ENCODE measurements at regions not wholly inside any gene's neighbourhood (a gene's known extent, or its start where the extent isn't known, plus 50 kb on each side); places are given as distances from the start of the nearest gene placed in this dataset.

DNA sequence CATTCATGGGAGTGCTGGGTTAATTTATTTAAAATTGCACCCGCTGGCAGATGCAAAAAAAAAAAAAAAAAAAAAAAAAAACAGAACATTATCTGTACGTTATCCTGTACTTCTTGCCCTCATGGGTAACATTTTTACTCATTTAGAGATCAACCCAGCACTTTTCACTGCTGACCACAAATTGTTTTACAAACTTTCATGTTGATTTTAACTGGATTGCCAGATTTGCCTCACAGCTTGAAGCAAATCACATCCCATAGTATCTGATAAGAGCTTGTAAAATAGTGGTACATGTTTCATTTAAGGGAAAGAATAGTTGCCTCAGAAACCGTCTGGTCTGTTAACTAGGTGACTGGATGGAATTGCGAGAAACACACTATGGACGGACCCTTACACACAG, 640.8 kb downstream of the TRIML1 start:
- POLR2A ChIA-PET = interaction anchor here (0.7 kb wide), 1 partner anchor 303 kb away, joined by 5 read pairs; no protein-coding TSS in a partner anchor
- CTCF ChIA-PET = interaction anchor here (0.6 to 1.4 kb wide), 5 partner anchors 16 to 432 kb away, joined by 3 to 4 read pairs (median 3); no protein-coding TSS in a partner anchor
- no peaks in the 10 kb centered on the region for H3K36me3 ChIP-seq (ENCODE audit: control insufficient read depth in 2 of 2, insufficient read depth in 1 of 2, low read length in 2 of 2)
- H3K4me3 ChIP-seq (ENCODE audit: low read depth, low read length) = no peak overlapping the region
- H3K27ac ChIP-seq (ENCODE audit: extremely low read depth, low read depth, low read length) = no peak overlapping the region
- H3K4me1 ChIP-seq (ENCODE audit: control insufficient read depth, insufficient read depth, low read length) = peaks cover 19% of the 10 kb centered on the region
- TF ChIP-seq, protein P1, sequence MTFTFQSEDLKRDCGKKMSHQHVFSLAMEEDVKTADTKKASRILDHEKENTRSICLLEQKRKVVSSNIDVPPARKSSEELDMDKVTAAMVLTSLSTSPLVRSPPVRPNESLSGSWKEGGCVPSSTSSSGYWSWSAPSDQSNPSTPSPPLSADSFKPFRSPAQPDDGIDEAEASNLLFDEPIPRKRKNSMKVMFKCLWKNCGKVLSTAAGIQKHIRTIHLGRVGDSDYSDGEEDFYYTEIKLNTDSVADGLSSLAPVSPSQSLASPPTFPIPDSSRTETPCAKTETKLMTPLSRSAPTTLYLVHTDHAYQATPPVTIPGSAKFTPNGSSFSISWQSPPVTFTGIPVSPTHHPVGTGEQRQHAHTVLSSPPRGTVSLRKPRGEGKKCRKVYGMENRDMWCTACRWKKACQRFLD (tag by site-specific recombination; IDR thresholded peaks at IDR 0.05) = no peak
- TF ChIP-seq KLF1 (tag by site-specific recombination; IDR thresholded peaks at IDR 0.05) (no peak), ZNF785 (tag by site-specific recombination; IDR thresholded peaks at IDR 0.05) (no peak), HOXD13 (CRISPR knock-in tag; IDR thresholded peaks at IDR 0.05; ENCODE audit: borderline replicate concordance) (peak; percentile 63; the same call in 1 of the 2 replicates), TCF7L2 (IDR thresholded peaks at IDR 0.05; ENCODE audit: borderline replicate concordance, low read depth, low read length) (peak; percentile 93)
- TF ChIP-seq, protein P2, sequence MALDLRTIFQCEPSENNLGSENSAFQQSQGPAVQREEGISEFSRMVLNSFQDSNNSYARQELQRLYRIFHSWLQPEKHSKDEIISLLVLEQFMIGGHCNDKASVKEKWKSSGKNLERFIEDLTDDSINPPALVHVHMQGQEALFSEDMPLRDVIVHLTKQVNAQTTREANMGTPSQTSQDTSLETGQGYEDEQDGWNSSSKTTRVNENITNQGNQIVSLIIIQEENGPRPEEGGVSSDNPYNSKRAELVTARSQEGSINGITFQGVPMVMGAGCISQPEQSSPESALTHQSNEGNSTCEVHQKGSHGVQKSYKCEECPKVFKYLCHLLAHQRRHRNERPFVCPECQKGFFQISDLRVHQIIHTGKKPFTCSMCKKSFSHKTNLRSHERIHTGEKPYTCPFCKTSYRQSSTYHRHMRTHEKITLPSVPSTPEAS (tag by site-specific recombination; IDR thresholded peaks at IDR 0.05) = no peak
- no peaks in the 10 kb centered on the region for H3K9me3 ChIP-seq (ENCODE audit: control insufficient read depth, insufficient read depth, low read depth, low read length)

DNA sequence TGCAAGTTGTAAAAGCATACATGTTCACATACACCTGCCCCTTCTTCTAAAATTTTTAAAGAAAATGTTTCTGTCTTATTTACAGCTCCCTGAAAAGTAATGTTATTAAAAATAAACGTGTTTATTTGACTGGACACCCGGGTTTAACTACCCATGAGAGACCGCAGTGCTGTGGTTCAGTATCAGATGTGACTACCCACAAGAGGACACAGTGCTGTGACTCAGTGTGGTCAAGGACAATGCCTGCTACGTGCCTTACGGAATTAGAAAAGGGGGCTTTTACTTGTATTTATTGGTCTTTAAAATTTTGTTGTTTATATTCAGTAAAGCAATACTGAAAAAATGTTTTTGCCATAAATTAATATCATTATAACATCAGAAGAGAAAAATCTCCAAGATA, 641.4 kb downstream of the TRIML1 start:
- no peaks in the 10 kb centered on the region for H3K9me3 ChIP-seq (ENCODE audit: control insufficient read depth, insufficient read depth, low read depth, low read length)
- TF ChIP-seq, protein P3, sequence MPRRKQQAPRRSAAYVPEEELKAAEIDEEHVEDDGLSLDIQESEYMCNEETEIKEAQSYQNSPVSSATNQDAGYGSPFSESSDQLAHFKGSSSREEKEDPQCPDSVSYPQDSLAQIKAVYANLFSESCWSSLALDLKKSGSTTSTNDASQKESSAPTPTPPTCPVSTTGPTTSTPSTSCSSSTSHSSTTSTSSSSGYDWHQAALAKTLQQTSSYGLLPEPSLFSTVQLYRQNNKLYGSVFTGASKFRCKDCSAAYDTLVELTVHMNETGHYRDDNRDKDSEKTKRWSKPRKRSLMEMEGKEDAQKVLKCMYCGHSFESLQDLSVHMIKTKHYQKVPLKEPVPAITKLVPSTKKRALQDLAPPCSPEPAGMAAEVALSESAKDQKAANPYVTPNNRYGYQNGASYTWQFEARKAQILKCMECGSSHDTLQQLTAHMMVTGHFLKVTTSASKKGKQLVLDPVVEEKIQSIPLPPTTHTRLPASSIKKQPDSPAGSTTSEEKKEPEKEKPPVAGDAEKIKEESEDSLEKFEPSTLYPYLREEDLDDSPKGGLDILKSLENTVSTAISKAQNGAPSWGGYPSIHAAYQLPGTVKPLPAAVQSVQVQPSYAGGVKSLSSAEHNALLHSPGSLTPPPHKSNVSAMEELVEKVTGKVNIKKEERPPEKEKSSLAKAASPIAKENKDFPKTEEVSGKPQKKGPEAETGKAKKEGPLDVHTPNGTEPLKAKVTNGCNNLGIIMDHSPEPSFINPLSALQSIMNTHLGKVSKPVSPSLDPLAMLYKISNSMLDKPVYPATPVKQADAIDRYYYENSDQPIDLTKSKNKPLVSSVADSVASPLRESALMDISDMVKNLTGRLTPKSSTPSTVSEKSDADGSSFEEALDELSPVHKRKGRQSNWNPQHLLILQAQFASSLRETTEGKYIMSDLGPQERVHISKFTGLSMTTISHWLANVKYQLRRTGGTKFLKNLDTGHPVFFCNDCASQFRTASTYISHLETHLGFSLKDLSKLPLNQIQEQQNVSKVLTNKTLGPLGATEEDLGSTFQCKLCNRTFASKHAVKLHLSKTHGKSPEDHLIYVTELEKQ (tag by site-specific recombination; IDR thresholded peaks at IDR 0.05; ENCODE audit: borderline replicate concordance) = no peak
- no peak for TF ChIP-seq SP7 (tag by site-specific recombination; IDR thresholded peaks at IDR 0.05)
- TF ChIP-seq ZNF785 (tag by site-specific recombination; IDR thresholded peaks at IDR 0.05) = no peak
- no peak for TF ChIP-seq ZNF610 (tag by site-specific recombination; IDR thresholded peaks at IDR 0.05; ENCODE audit: borderline replicate concordance)
- TF ChIP-seq ZNF423 (tag by site-specific recombination; IDR thresholded peaks at IDR 0.05) = no peak
- no peak for TF ChIP-seq SETDB1 (IDR thresholded peaks at IDR 0.05; ENCODE audit: insufficient read length, low read length)
- no peak for TF ChIP-seq ZNF248 (tag by site-specific recombination; IDR thresholded peaks at IDR 0.05)
- TF ChIP-seq ZNF558 (tag by site-specific recombination; IDR thresholded peaks at IDR 0.05) = no peak
- no peak for TF ChIP-seq ZNF777 (tag by site-specific recombination; IDR thresholded peaks at IDR 0.05; ENCODE audit: borderline replicate concordance)
- TF ChIP-seq ZNF350 (tag by site-specific recombination; IDR thresholded peaks at IDR 0.05) = no peak
- no peak for TF ChIP-seq ZXDB (tag by site-specific recombination; IDR thresholded peaks at IDR 0.05)
- TF ChIP-seq ZNF623 (tag by site-specific recombination; IDR thresholded peaks at IDR 0.05) = no peak
- TF ChIP-seq, protein P4, sequence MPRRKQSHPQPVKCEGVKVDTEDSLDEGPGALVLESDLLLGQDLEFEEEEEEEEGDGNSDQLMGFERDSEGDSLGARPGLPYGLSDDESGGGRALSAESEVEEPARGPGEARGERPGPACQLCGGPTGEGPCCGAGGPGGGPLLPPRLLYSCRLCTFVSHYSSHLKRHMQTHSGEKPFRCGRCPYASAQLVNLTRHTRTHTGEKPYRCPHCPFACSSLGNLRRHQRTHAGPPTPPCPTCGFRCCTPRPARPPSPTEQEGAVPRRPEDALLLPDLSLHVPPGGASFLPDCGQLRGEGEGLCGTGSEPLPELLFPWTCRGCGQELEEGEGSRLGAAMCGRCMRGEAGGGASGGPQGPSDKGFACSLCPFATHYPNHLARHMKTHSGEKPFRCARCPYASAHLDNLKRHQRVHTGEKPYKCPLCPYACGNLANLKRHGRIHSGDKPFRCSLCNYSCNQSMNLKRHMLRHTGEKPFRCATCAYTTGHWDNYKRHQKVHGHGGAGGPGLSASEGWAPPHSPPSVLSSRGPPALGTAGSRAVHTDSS (tag by site-specific recombination; IDR thresholded peaks at IDR 0.05) = no peak
- TF ChIP-seq KLF9 (tag by site-specific recombination; IDR thresholded peaks at IDR 0.05; ENCODE audit: low read depth) = no peak
- TF ChIP-seq, protein P5, sequence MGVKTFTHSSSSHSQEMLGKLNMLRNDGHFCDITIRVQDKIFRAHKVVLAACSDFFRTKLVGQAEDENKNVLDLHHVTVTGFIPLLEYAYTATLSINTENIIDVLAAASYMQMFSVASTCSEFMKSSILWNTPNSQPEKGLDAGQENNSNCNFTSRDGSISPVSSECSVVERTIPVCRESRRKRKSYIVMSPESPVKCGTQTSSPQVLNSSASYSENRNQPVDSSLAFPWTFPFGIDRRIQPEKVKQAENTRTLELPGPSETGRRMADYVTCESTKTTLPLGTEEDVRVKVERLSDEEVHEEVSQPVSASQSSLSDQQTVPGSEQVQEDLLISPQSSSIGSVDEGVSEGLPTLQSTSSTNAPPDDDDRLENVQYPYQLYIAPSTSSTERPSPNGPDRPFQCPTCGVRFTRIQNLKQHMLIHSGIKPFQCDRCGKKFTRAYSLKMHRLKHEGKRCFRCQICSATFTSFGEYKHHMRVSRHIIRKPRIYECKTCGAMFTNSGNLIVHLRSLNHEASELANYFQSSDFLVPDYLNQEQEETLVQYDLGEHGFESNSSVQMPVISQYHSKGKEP (tag by site-specific recombination; IDR thresholded peaks at IDR 0.05) = no peak
- H3K36me3 ChIP-seq (ENCODE audit: control insufficient read depth in 2 of 2, insufficient read depth in 1 of 2, low read length in 2 of 2) = no peaks in the 10 kb centered on the region
- H3K27ac ChIP-seq (ENCODE audit: extremely low read depth, low read depth, low read length) = no peak overlapping the region
- ChIA-PET POLR2A (no interaction called here), CTCF (interaction anchor here (0.6 to 1.4 kb wide), 4 partner anchors 15 to 432 kb away, joined by 3 to 4 read pairs (median 3); no protein-coding TSS in a partner anchor)
- no peak overlapping the region for H3K4me3 ChIP-seq (ENCODE audit: low read depth, low read length)
- peaks cover 19% of the 10 kb centered on the region for H3K4me1 ChIP-seq (ENCODE audit: control insufficient read depth, insufficient read depth, low read length)
